ENCODE measurements at regions not wholly inside any gene's neighbourhood (a gene's known extent, or its start where the extent isn't known, plus 50 kb on each side); places are given as distances from the start of the nearest gene placed in this dataset.

DNA sequence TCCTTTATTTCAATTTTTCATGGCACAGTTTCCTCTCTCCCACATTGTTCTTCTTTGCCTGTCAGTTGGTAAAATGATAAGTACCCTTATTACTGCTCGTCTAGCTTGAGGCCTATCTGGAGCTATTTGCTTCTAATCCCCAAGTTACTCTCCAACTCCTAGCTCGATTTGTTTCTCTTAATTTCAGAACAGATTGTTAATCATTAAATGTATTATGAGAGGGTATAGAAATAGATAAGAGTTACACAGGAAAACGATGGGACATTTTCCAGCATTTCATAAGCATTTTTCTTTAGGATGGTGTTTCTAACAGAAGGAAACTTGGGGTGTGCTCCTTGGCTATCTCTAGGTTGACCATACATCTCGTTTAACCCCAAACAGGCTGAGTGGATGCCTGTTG lies 540.5 kb upstream of the FZD8 start:
- peaks cover 7% of the 10 kb centered on the region for H3K4me1 ChIP-seq (ENCODE audit: control insufficient read depth, insufficient read depth, low read length)

GRCh38 chr10:36182179-36182566 lies 540.1 kb upstream of the FZD8 start:
- H3K4me1 ChIP-seq (ENCODE audit: control insufficient read depth, insufficient read depth, low read length) = peaks cover 2% of the 10 kb centered on the region
- H3K36me3 ChIP-seq (ENCODE audit: control insufficient read depth, insufficient read depth, low read length) = no peaks in the 10 kb centered on the region

More for the DNA sequence above, 540.5 kb upstream of the FZD8 start:
- H3K36me3 ChIP-seq (ENCODE audit: control insufficient read depth, insufficient read depth, low read length) = no peaks in the 10 kb centered on the region
- H3K27ac ChIP-seq (ENCODE audit: low read depth, low read length) = no peak overlapping the region
- H3K9me3 ChIP-seq (ENCODE audit: control insufficient read depth, insufficient read depth, low read depth, low read length) = no peaks in the 10 kb centered on the region
- no peak overlapping the region for H3K4me3 ChIP-seq (ENCODE audit: low read depth, low read length)
- no peak overlapping the region for H3K9ac ChIP-seq (ENCODE audit: low read length)
- H3K27me3 ChIP-seq (ENCODE audit: control insufficient read depth, insufficient read depth, low read length) = no peaks in the 10 kb centered on the region; the same call in 1 of the 2 replicates

GRCh38 chr10:36181426-36182178 lies 539.5 kb upstream of the FZD8 start:
- Histone ChIP-seq H3K27ac (ENCODE audit: low read depth, low read length) (no peak overlapping the region), H3K4me1 (ENCODE audit: control insufficient read depth, insufficient read depth, low read length) (no peaks in the 10 kb centered on the region; the same call in 1 of the 2 replicates)

More at GRCh38 chr10:36182179-36182566, 540.1 kb upstream of the FZD8 start:
- no peak overlapping the region for H3K9ac ChIP-seq (ENCODE audit: low read length)
- no peaks in the 10 kb centered on the region for H3K9me3 ChIP-seq (ENCODE audit: control insufficient read depth, insufficient read depth, low read depth, low read length)
- no peaks in the 10 kb centered on the region; the same call in 1 of the 2 replicates for H3K27me3 ChIP-seq (ENCODE audit: control insufficient read depth, insufficient read depth, low read length)
- H3K4me3 ChIP-seq (ENCODE audit: low read depth, low read length) = no peak overlapping the region
- H3K27ac ChIP-seq (ENCODE audit: low read depth, low read length) = no peak overlapping the region

GRCh38 chr10:36178616-36179015 lies 536.5 kb upstream of the FZD8 start:
- Histone ChIP-seq H3K36me3 (ENCODE audit: control insufficient read depth, insufficient read depth, low read length) (no peaks in the 10 kb centered on the region), H3K27ac (ENCODE audit: low read depth, low read length) (no peak overlapping the region), H3K9ac (ENCODE audit: low read length) (no peak overlapping the region), H3K4me3 (ENCODE audit: low read depth, low read length) (no peak overlapping the region), H3K9me3 (ENCODE audit: control insufficient read depth, insufficient read depth, low read depth, low read length) (no peaks in the 10 kb centered on the region), H3K27me3 (ENCODE audit: control insufficient read depth, insufficient read depth, low read length) (no peaks in the 10 kb centered on the region), H3K4me1 (ENCODE audit: control insufficient read depth, insufficient read depth, low read length) (no peaks in the 10 kb centered on the region)

More at GRCh38 chr10:36181426-36182178, 539.5 kb upstream of the FZD8 start:
- no peaks in the 10 kb centered on the region for H3K36me3 ChIP-seq (ENCODE audit: control insufficient read depth, insufficient read depth, low read length)
- no peaks in the 10 kb centered on the region for H3K9me3 ChIP-seq (ENCODE audit: control insufficient read depth, insufficient read depth, low read depth, low read length)
- no peak overlapping the region for H3K4me3 ChIP-seq (ENCODE audit: low read depth, low read length)
- no peak overlapping the region for H3K9ac ChIP-seq (ENCODE audit: low read length)
- H3K27me3 ChIP-seq (ENCODE audit: control insufficient read depth, insufficient read depth, low read length) = no peaks in the 10 kb centered on the region; the same call in 1 of the 2 replicates

- Histone ChIP-seq H3K4me1 (ENCODE audit: control insufficient read depth, insufficient read depth, low read length) (peaks cover 4% of the 10 kb centered on the region), H3K4me3 (ENCODE audit: low read depth, low read length) (no peak overlapping the region), H3K36me3 (ENCODE audit: control insufficient read depth, insufficient read depth, low read length) (no peaks in the 10 kb centered on the region), H3K27me3 (ENCODE audit: control insufficient read depth, insufficient read depth, low read length) (no peaks in the 10 kb centered on the region), H3K27ac (ENCODE audit: low read depth, low read length) (no peak overlapping the region), H3K9me3 (ENCODE audit: control insufficient read depth, insufficient read depth, low read depth, low read length) (no peaks in the 10 kb centered on the region), H3K9ac (ENCODE audit: low read length) (no peak overlapping the region)
These were observed 535.0 kb upstream of the FZD8 start for GRCh38 chr10:36177071-36177470.

DNA sequence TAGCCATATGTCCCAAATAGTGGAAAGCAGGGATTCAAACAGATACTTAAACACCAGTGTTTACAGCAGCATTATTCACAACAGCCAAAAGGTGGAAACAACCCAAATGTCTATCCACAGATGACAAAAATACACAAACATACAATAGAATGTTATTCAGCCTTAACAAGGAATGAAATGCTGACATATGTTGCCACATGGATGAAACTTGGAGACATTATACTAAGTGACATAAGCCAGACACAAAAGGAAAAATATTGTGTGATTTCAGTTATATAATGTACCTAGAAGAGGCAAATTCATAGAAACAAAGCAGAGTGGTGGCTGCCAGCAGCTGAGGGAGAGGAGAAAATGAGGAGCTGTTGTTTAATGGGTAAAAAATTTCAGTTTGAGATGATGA lies 533.9 kb upstream of the FZD8 start:
- Histone ChIP-seq H3K4me1 (ENCODE audit: control insufficient read depth, insufficient read depth, low read length) (peaks cover 8% of the 10 kb centered on the region), H3K27ac (ENCODE audit: low read depth, low read length) (no peak overlapping the region), H3K4me3 (ENCODE audit: low read depth, low read length) (no peak overlapping the region), H3K27me3 (ENCODE audit: control insufficient read depth, insufficient read depth, low read length) (no peaks in the 10 kb centered on the region), H3K9me3 (ENCODE audit: control insufficient read depth, insufficient read depth, low read depth, low read length) (no peaks in the 10 kb centered on the region), H3K9ac (ENCODE audit: low read length) (no peak overlapping the region), H3K36me3 (ENCODE audit: control insufficient read depth, insufficient read depth, low read length) (no peaks in the 10 kb centered on the region)

GRCh38 chr10:36173364-36173763 lies 531.3 kb upstream of the FZD8 start:
- H3K27ac ChIP-seq (ENCODE audit: low read depth, low read length) = no peak overlapping the region
- no peaks in the 10 kb centered on the region for H3K36me3 ChIP-seq (ENCODE audit: control insufficient read depth, insufficient read depth, low read length)
- H3K4me1 ChIP-seq (ENCODE audit: control insufficient read depth, insufficient read depth, low read length) = peaks cover 8% of the 10 kb centered on the region
- H3K9me3 ChIP-seq (ENCODE audit: control insufficient read depth, insufficient read depth, low read depth, low read length) = no peaks in the 10 kb centered on the region
- no peak overlapping the region for H3K4me3 ChIP-seq (ENCODE audit: low read depth, low read length)
- no peak overlapping the region for H3K9ac ChIP-seq (ENCODE audit: low read length)
- no peaks in the 10 kb centered on the region for H3K27me3 ChIP-seq (ENCODE audit: control insufficient read depth, insufficient read depth, low read length)

DNA sequence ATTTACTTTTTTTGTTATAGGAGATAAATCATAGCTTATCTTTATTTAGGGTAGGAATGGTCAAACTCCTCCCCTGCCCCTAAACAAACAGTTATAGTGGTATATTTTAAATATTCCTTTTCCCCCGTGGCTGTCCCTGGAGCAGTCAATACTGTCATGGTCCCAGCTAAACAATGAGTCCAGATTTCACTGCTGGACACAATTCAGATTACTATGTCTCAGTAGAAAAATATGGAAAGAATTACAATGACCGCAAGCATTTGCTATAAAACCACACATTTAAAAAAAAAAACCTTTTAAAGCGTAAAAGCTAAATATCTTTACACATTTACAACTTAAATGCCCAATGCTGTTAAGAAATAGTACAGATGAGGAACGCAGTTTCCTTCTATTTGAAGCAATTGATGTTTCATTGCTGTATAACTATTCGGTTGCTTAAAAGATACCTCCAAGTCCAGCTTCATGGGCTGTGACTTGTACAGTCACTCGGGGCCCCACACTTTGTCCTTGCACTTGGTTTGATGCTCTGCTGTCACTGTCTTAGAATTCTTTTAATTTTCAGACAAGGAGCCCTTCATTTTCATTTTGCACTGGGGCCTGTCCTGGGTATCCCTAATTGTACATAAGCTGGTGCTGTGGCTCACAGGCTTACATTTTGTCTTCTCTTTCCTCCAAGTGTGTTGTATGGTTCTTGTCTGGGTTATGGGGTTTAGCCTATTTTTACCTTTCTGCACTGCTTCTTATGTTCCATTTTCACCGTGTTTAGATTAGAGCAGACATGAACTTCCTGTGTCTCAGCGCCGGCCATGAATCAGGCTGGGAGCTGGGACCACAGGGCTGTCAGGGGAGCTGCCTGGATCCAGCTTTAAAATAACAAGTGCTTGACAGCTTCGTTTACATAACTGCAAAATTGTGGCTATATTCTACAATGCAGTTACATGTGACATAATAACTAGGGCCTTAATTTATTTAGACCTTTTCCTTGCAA lies 530.2 kb upstream of the FZD8 start:
- no peak overlapping the region for H3K9ac ChIP-seq (ENCODE audit: low read length)
- no peaks in the 10 kb centered on the region for H3K36me3 ChIP-seq (ENCODE audit: control insufficient read depth, insufficient read depth, low read length)
- H3K27ac ChIP-seq (ENCODE audit: low read depth, low read length) = no peak overlapping the region
- no peaks in the 10 kb centered on the region for H3K27me3 ChIP-seq (ENCODE audit: control insufficient read depth, insufficient read depth, low read length)
- H3K4me1 ChIP-seq (ENCODE audit: control insufficient read depth, insufficient read depth, low read length) = peaks cover 8% of the 10 kb centered on the region
- no peaks in the 10 kb centered on the region for H3K9me3 ChIP-seq (ENCODE audit: control insufficient read depth, insufficient read depth, low read depth, low read length)
- H3K4me3 ChIP-seq (ENCODE audit: low read depth, low read length) = no peak overlapping the region

GRCh38 chr10:36171556-36171952 lies 529.5 kb upstream of the FZD8 start:
- no peak overlapping the region for H3K27ac ChIP-seq (ENCODE audit: low read depth, low read length)
- peaks cover 8% of the 10 kb centered on the region for H3K4me1 ChIP-seq (ENCODE audit: control insufficient read depth, insufficient read depth, low read length)
- no peak overlapping the region for H3K9ac ChIP-seq (ENCODE audit: low read length)
- no peak overlapping the region for H3K4me3 ChIP-seq (ENCODE audit: low read depth, low read length)
- H3K36me3 ChIP-seq (ENCODE audit: control insufficient read depth, insufficient read depth, low read length) = no peaks in the 10 kb centered on the region
- H3K9me3 ChIP-seq (ENCODE audit: control insufficient read depth, insufficient read depth, low read depth, low read length) = no peaks in the 10 kb centered on the region
- H3K27me3 ChIP-seq (ENCODE audit: control insufficient read depth, insufficient read depth, low read length) = no peaks in the 10 kb centered on the region

- Histone ChIP-seq H3K27ac (ENCODE audit: low read depth, low read length) (no peak overlapping the region), H3K9ac (ENCODE audit: low read length) (no peak overlapping the region), H3K9me3 (ENCODE audit: control insufficient read depth, insufficient read depth, low read depth, low read length) (no peaks in the 10 kb centered on the region), H3K4me1 (ENCODE audit: control insufficient read depth, insufficient read depth, low read length) (peaks cover 8% of the 10 kb centered on the region), H3K27me3 (ENCODE audit: control insufficient read depth, insufficient read depth, low read length) (no peaks in the 10 kb centered on the region), H3K4me3 (ENCODE audit: low read depth, low read length) (no peak overlapping the region), H3K36me3 (ENCODE audit: control insufficient read depth, insufficient read depth, low read length) (no peaks in the 10 kb centered on the region)
These were observed 528.9 kb upstream of the FZD8 start for GRCh38 chr10:36170943-36171501.

All from HUES6 (cell line).